ENCODE measurements at regions not wholly inside any gene's neighbourhood (a gene's known extent, or its start where the extent isn't known, plus 50 kb on each side); places are given as distances from the start of the nearest gene placed in this dataset.
"Not testable (repeated sequence)": the region's sequence is repeated elsewhere in the genome, so short reads cannot be mapped to it uniquely, and the experiment has no call there.

- Histone ChIP-seq H3K27ac (ENCODE audit: low read depth, low read length, poor library complexity, severe bottlenecking) (no peak overlapping the region), H3K27me3 (ENCODE audit: insufficient read depth, low read length) (no peaks in the 10 kb centered on the region)
Measured at GRCh38 chr18:47701134-47701533, 229.3 kb downstream of the SMAD2 start.

GRCh38 chr18:47696870-47697269, 233.6 kb downstream of the SMAD2 start:
- Histone ChIP-seq H3K9me3 (ENCODE audit: low read length) (no peaks in the 10 kb centered on the region), H3K79me2 (ENCODE audit: insufficient read depth, low read length) (no peaks in the 10 kb centered on the region), H3K4me2 (ENCODE audit: low read length) (no peak overlapping the region), H3F3A (ENCODE audit: insufficient read depth, low read length) (no peaks in the 10 kb centered on the region), H3K36me3 (ENCODE audit: insufficient read depth, low read length) (no peaks in the 10 kb centered on the region), H2AFZ (ENCODE audit: low read length) (no peak overlapping the region), H3K27ac (ENCODE audit: low read depth, low read length, poor library complexity, severe bottlenecking) (no peak overlapping the region), H3K9ac (ENCODE audit: low read length) (no peak overlapping the region), H3K27me3 (ENCODE audit: insufficient read depth, low read length) (no peaks in the 10 kb centered on the region), H3K9me2 (ENCODE audit: low read depth, low read length) (no peaks in the 10 kb centered on the region), H4K20me1 (ENCODE audit: insufficient read depth, low read length) (no peaks in the 10 kb centered on the region), H3K4me1 (ENCODE audit: insufficient read depth, low read length, severe bottlenecking) (no peaks in the 10 kb centered on the region), H3K4me3 (ENCODE audit: low read depth, low read length, poor library complexity, severe bottlenecking) (no peak overlapping the region)
- TF ChIP-seq EZH2 (IDR thresholded peaks at IDR 0.05; ENCODE audit: borderline replicate concordance, low read length) = no peak
- no peak for TF ChIP-seq CTCF (IDR thresholded peaks at IDR 0.05; ENCODE audit: low read length)

More at GRCh38 chr18:47701134-47701533, 229.3 kb downstream of the SMAD2 start:
- H3K9ac ChIP-seq (ENCODE audit: low read length) = no peak overlapping the region
- H3K79me2 ChIP-seq (ENCODE audit: insufficient read depth, low read length) = no peaks in the 10 kb centered on the region
- no peak overlapping the region for H2AFZ ChIP-seq (ENCODE audit: low read length)
- no peaks in the 10 kb centered on the region for H3K9me3 ChIP-seq (ENCODE audit: low read length)
- H4K20me1 ChIP-seq (ENCODE audit: insufficient read depth, low read length) = no peaks in the 10 kb centered on the region
- H3K4me3 ChIP-seq (ENCODE audit: low read depth, low read length, poor library complexity, severe bottlenecking) = no peak overlapping the region
- H3K9me2 ChIP-seq (ENCODE audit: low read depth, low read length) = no peaks in the 10 kb centered on the region
- H3F3A ChIP-seq (ENCODE audit: insufficient read depth, low read length) = no peaks in the 10 kb centered on the region
- no peaks in the 10 kb centered on the region for H3K36me3 ChIP-seq (ENCODE audit: insufficient read depth, low read length)
- H3K4me1 ChIP-seq (ENCODE audit: insufficient read depth, low read length, severe bottlenecking) = no peaks in the 10 kb centered on the region
- no peak overlapping the region for H3K4me2 ChIP-seq (ENCODE audit: low read length)
- TF ChIP-seq CTCF (IDR thresholded peaks at IDR 0.05; ENCODE audit: low read length) = no peak
- no peak for TF ChIP-seq EZH2 (IDR thresholded peaks at IDR 0.05; ENCODE audit: borderline replicate concordance, low read length)

DNA sequence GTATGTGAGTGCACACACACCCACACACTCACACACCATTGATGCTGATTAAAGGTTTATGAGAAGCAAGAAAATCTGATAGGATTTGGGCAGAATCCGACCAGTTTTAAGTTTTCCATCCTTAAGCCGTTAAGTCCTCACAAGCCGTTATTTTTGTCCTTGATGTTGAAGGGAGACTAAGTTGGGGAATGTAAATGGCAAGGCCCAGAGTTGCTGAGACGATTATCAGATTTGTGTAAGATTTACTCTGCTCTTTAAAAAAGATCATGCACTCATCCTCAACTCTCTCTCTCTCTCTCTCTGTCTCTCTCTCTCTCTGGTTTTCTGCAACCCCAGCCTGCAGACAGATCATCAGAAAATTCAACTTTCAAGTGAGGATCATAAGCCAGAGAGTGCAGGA, 238.8 kb downstream of the SMAD2 start:
- H2AFZ ChIP-seq (ENCODE audit: low read length) = no peak overlapping the region
- no peak overlapping the region for H3K4me3 ChIP-seq (ENCODE audit: low read depth, low read length, poor library complexity, severe bottlenecking)
- H3K9me2 ChIP-seq (ENCODE audit: low read depth, low read length) = no peaks in the 10 kb centered on the region
- H3K36me3 ChIP-seq (ENCODE audit: insufficient read depth, low read length) = no peaks in the 10 kb centered on the region
- no peaks in the 10 kb centered on the region for H3K4me1 ChIP-seq (ENCODE audit: insufficient read depth, low read length, severe bottlenecking)
- H3K4me2 ChIP-seq (ENCODE audit: low read length) = no peak overlapping the region
- H3K27me3 ChIP-seq (ENCODE audit: insufficient read depth, low read length) = no peaks in the 10 kb centered on the region
- TF ChIP-seq EZH2 (IDR thresholded peaks at IDR 0.05; ENCODE audit: borderline replicate concordance, low read length) (no peak), CTCF (IDR thresholded peaks at IDR 0.05; ENCODE audit: low read length) (no peak)
- H3K27ac ChIP-seq (ENCODE audit: low read depth, low read length, poor library complexity, severe bottlenecking) = no peak overlapping the region
- no peaks in the 10 kb centered on the region for H3K9me3 ChIP-seq (ENCODE audit: low read length)
- H3K9ac ChIP-seq (ENCODE audit: low read length) = no peak overlapping the region
- H4K20me1 ChIP-seq (ENCODE audit: insufficient read depth, low read length) = no peaks in the 10 kb centered on the region
- H3K79me2 ChIP-seq (ENCODE audit: insufficient read depth, low read length) = no peaks in the 10 kb centered on the region
- no peaks in the 10 kb centered on the region for H3F3A ChIP-seq (ENCODE audit: insufficient read depth, low read length)

DNA sequence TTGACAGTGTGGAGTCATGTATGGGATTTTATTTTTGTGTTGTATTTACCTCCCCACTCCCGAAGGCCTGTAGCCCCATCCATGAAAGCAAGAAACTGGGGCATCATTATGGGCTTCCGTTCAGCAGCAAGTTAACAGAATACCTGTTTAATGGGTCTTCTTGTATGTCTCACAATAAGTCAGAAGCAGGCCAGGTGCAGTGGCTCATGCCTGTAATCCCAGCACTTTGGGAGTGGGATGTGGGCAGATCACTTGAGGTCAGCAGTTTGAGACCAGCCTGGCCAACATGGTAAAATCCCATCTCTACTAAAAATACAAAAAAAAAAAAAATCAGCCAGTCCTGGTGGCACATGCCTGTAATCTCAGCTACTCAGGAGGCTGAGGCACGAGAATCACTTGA, 239.7 kb downstream of the SMAD2 start:
- H3K4me3 ChIP-seq (ENCODE audit: low read depth, low read length, poor library complexity, severe bottlenecking); H3K27me3 ChIP-seq (ENCODE audit: insufficient read depth, low read length); H3K79me2 ChIP-seq (ENCODE audit: insufficient read depth, low read length); H3K4me2 ChIP-seq (ENCODE audit: low read length); H3K4me1 ChIP-seq (ENCODE audit: insufficient read depth, low read length, severe bottlenecking); H3K27ac ChIP-seq (ENCODE audit: low read depth, low read length, poor library complexity, severe bottlenecking); H3K9me3 ChIP-seq (ENCODE audit: low read length); H3F3A ChIP-seq (ENCODE audit: insufficient read depth, low read length); H3K36me3 ChIP-seq (ENCODE audit: insufficient read depth, low read length); H4K20me1 ChIP-seq (ENCODE audit: insufficient read depth, low read length); H2AFZ ChIP-seq (ENCODE audit: low read length); H3K9me2 ChIP-seq (ENCODE audit: low read depth, low read length); H3K9ac ChIP-seq (ENCODE audit: low read length): not testable (repeated sequence)

All from OCI-LY1 (cell line).